ENCODE measurements at regions not wholly inside any gene's neighbourhood (a gene's known extent, or its start where the extent isn't known, plus 50 kb on each side); places are given as distances from the start of the nearest gene placed in this dataset.

DNA sequence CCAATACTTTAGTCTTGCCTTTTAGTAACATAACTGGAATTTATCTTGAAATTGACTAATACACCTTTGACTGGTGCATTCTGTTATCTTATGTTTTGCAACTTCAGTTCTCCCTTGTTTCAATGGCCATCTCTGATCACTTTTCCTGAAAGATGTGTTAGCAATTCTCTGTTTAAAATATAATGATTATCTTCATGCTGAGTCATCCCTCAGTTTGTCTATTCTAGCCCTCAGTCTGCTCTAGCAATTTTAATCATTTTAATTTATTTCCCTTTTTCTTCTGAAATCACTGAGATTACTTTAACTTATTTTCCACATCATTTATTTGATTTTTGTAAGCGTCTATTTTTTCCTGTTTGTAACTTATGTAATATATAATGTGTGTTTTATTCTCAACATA, 221.9 kb upstream of the PDGFD start:
- no peak for DNase-seq (ENCODE audit: low read depth)
- no peak overlapping the region for H3K4me3 ChIP-seq (ENCODE audit: control insufficient read depth, low read depth, low read length)
- TF ChIP-seq CTCF (conservative IDR thresholded peaks at IDR 0.05; ENCODE audit: control insufficient read depth, insufficient read depth, low read depth, low read length): no peak

DNA sequence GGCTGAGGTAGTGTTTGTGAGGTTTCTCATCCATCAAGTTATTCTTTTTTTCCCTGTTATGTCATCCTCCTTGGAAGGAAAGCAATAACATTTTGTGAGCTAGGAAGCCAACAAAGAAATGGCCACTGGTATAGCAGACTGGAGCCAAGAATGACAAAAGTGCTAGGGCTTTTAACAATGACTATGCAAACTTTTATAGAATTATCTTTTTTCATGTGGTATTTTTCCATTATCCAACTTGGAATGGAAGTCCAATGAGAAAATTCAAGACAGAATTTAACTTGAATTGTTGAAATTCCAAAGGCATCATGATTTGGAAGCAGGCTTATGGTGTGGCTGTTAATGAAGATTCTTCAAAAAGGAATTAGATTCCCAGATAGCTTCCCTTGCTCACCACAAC, 216.4 kb upstream of the PDGFD start:
- no peak for DNase-seq (ENCODE audit: low read depth)
- TF ChIP-seq CTCF (conservative IDR thresholded peaks at IDR 0.05; ENCODE audit: control insufficient read depth, insufficient read depth, low read depth, low read length): no peak
- no peak overlapping the region for H3K4me3 ChIP-seq (ENCODE audit: control insufficient read depth, low read depth, low read length)

- H3K4me3 ChIP-seq (ENCODE audit: control insufficient read depth, low read depth, low read length): no peak overlapping the region
- DNase-seq (ENCODE audit: low read depth): no peak
- TF ChIP-seq CTCF (conservative IDR thresholded peaks at IDR 0.05; ENCODE audit: control insufficient read depth, insufficient read depth, low read depth, low read length): no peak
Observed at GRCh38 chr11:104372111-104372510, 208.2 kb upstream of the PDGFD start.

DNA sequence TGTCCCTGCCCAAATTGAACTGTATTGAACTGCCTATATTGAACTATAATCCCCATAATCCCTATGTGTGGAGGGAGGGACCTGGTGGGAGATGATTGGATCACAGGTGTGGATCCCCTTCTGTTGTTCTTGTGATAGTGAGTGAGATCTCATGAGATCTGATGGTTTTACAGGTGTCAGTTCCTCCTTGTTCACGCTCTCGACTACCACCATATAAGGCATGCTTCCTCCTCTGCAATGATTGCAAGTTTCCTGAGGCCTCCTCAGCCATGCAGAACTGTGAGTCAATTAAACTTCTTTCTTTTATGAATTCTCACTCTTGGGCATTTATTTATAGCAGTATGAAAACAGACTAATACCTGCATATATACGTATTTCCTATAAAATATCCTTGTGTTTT, 206.5 kb upstream of the PDGFD start:
- no peak for DNase-seq (ENCODE audit: low read depth)
- H3K4me3 ChIP-seq (ENCODE audit: control insufficient read depth, low read depth, low read length): no peak overlapping the region
- no peak for TF ChIP-seq CTCF (conservative IDR thresholded peaks at IDR 0.05; ENCODE audit: control insufficient read depth, insufficient read depth, low read depth, low read length)

DNA sequence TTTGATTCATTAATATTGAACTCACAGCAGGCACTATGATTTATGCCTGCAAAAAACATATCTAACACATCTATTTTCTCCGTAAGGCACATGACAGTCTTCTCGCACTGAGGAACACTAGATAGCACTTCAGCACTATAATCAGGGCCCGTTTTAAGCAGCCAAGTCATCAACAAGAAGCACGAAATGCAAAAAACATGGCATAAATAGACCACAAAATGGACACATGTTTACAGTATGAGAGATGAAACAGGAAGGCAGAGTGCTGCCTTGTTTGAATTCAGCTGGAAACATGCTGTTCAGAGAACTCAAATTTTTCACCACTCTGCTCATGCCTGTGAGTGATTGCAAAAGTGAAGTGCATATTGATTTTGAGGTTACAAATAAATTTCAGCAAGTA, 205.8 kb upstream of the PDGFD start:
- no peak for TF ChIP-seq CTCF (conservative IDR thresholded peaks at IDR 0.05; ENCODE audit: control insufficient read depth, insufficient read depth, low read depth, low read length)
- H3K4me3 ChIP-seq (ENCODE audit: control insufficient read depth, low read depth, low read length): no peak overlapping the region

DNA sequence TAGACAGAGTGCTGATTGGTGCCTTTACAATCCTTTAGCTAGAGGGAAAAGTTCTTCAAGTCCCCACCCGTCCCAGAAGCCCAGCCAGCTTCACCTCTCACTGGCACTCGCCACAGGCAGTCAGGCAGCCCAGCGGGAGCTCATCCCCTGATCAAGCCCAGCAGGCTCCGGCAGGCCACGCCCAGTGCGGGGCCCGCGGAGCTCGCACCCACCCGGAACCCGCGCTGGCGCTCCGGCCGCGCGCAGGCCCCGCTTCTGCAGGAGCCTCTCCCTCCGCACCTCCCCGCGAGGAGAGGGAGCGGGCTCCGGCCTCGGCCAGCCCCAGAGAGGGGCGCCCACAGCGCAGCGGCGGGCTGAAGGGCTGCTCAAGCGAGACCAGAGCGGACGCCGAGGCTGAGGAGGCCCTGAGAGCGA, 202.4 kb upstream of the PDGFD start:
- TF ChIP-seq CTCF (conservative IDR thresholded peaks at IDR 0.05; ENCODE audit: control insufficient read depth, insufficient read depth, low read depth, low read length): no peak
- H3K4me3 ChIP-seq (ENCODE audit: control insufficient read depth, low read depth, low read length): no peak overlapping the region
- no peak for DNase-seq (ENCODE audit: low read depth)

More for the DNA sequence above, 205.8 kb upstream of the PDGFD start:
- DNase-seq (ENCODE audit: low read depth): no peak

GRCh38 chr11:104365676-104366075, 201.7 kb upstream of the PDGFD start:
- no peak for TF ChIP-seq CTCF (conservative IDR thresholded peaks at IDR 0.05; ENCODE audit: control insufficient read depth, insufficient read depth, low read depth, low read length)
- no peak overlapping the region for H3K4me3 ChIP-seq (ENCODE audit: control insufficient read depth, low read depth, low read length)
- no peak for DNase-seq (ENCODE audit: low read depth)

All from fibroblast of mammary gland (primary cell).